H9 (cell line): ENCODE measurements at regions not wholly inside any gene's neighbourhood (a gene's known extent, or its start where the extent isn't known, plus 50 kb on each side); places are given as distances from the start of the nearest gene placed in this dataset.

Source experiments
- DNase-seq: peaks from one replicate; pipeline ENCODE4 v3.0.0-alpha.2; 2017
- H2AFZ ChIP-seq: one replicate; pipeline ENCODE4 v1.6.1; 2013; ENCODE audit warnings: mild to moderate bottlenecking, low read length, control low read depth, moderate library complexity
- H2AK5ac ChIP-seq: 2 replicates; pipeline ENCODE4 v1.6.1; 2013; ENCODE audit warnings: low read length, control low read depth, mixed read lengths; ENCODE audit not compliant: insufficient read length
- H2BK120ac ChIP-seq: one replicate; pipeline ENCODE4 v1.6.1; 2013; ENCODE audit warnings: low read depth, mild to moderate bottlenecking, low read length, control low read depth, inconsistent platforms; ENCODE audit not compliant: poor library complexity, severe bottlenecking
- H2BK12ac ChIP-seq: 2 replicates; pipeline ENCODE4 v1.6.1; 2013; ENCODE audit warnings: low read length, control low read depth, mixed read lengths, low read depth; ENCODE audit not compliant: insufficient read length
- H2BK15ac ChIP-seq: 2 replicates; pipeline ENCODE4 v1.6.1; 2013; ENCODE audit warnings: low read depth, low read length, control low read depth
- H2BK20ac ChIP-seq: one replicate; pipeline ENCODE4 v1.6.1; 2013; ENCODE audit warnings: low read depth, mild to moderate bottlenecking, low read length, control low read depth, inconsistent platforms; ENCODE audit not compliant: poor library complexity, severe bottlenecking
- H2BK5ac ChIP-seq: 2 replicates; pipeline ENCODE4 v1.6.1; 2013; ENCODE audit warnings: low read length, control low read depth, mixed read lengths; ENCODE audit not compliant: insufficient read length
- H3K14ac ChIP-seq: 2 replicates; pipeline ENCODE4 v1.6.1; 2013; ENCODE audit warnings: low read length, control low read depth; ENCODE audit not compliant: insufficient read depth
- H3K18ac ChIP-seq: 2 replicates; pipeline ENCODE4 v1.6.1; 2013; ENCODE audit warnings: low read depth, mild to moderate bottlenecking, mixed read lengths, low read length, control low read depth; ENCODE audit not compliant: insufficient read length
- H3K23ac ChIP-seq: 2 replicates; pipeline ENCODE4 v1.6.1; 2013; ENCODE audit warnings: low read length, control low read depth, mixed read lengths, low read depth; ENCODE audit not compliant: insufficient read length
- H3K23me2 ChIP-seq: 2 replicates; pipeline ENCODE4 v1.6.1; 2013; ENCODE audit warnings: low read depth, mild to moderate bottlenecking, mixed read lengths, low read length, control low read depth; ENCODE audit not compliant: insufficient read length, poor library complexity, severe bottlenecking
- H3K27ac ChIP-seq: 2 replicates; pipeline ENCODE4 v1.5.1; 2013; ENCODE audit warnings: low read length, control low read depth, mixed read lengths, low read depth; ENCODE audit not compliant: insufficient read length
- H3K27me3 ChIP-seq: 2 replicates; pipeline ENCODE4 v1.6.1; 2013; ENCODE audit warnings: low read length, control low read depth, inconsistent platforms; ENCODE audit not compliant: insufficient read depth
- H3K4ac ChIP-seq: 2 replicates; pipeline ENCODE4 v1.6.1; 2013; ENCODE audit warnings: low read depth, mild to moderate bottlenecking, control low read depth, inconsistent platforms, low read length, moderate library complexity
- H3K4me1 ChIP-seq: 2 replicates; pipeline ENCODE4 v1.6.1; 2013; ENCODE audit warnings: low read length, control low read depth, inconsistent platforms; ENCODE audit not compliant: insufficient read depth
- H3K4me2 ChIP-seq: 2 replicates; pipeline ENCODE4 v1.6.1; 2013; ENCODE audit warnings: low read length, control low read depth, mixed read lengths; ENCODE audit not compliant: insufficient read length, insufficient read depth
- H3K56ac ChIP-seq: 2 replicates; pipeline ENCODE4 v1.6.1; 2013; ENCODE audit warnings: low read depth, mild to moderate bottlenecking, mixed read lengths, low read length, control low read depth; ENCODE audit not compliant: insufficient read length
- H3K79me1 ChIP-seq: 2 replicates; pipeline ENCODE4 v1.6.1; 2013; ENCODE audit warnings: low read depth, mild to moderate bottlenecking, moderate library complexity, low read length, control low read depth, inconsistent platforms; ENCODE audit not compliant: insufficient read depth, poor library complexity, severe bottlenecking
- H3K79me2 ChIP-seq: 2 replicates; pipeline ENCODE4 v1.6.1; 2013; ENCODE audit warnings: low read length, control low read depth, inconsistent platforms; ENCODE audit not compliant: insufficient read depth
- H3K9ac ChIP-seq: 2 replicates; pipeline ENCODE4 v1.6.1; 2013; ENCODE audit warnings: low read length, control low read depth, mixed read lengths; ENCODE audit not compliant: insufficient read length; ENCODE audit errors: extremely low read depth
- H3K9me3 ChIP-seq: one replicate; pipeline ENCODE4 v1.6.1; 2013; ENCODE audit warnings: low read depth, low read length, inconsistent platforms; ENCODE audit not compliant: control insufficient read depth
- H3T11ph ChIP-seq: one replicate; pipeline ENCODE4 v1.6.1; 2013; ENCODE audit warnings: mild to moderate bottlenecking, low read length, control low read depth, inconsistent platforms
- H4K20me1 ChIP-seq: one replicate; pipeline ENCODE4 v1.6.1; 2013; ENCODE audit not compliant: control insufficient read depth, insufficient read length, insufficient read depth
- H4K5ac ChIP-seq: 2 replicates; pipeline ENCODE4 v1.6.1; 2013; ENCODE audit warnings: low read depth, mild to moderate bottlenecking, mixed read lengths, low read length, control low read depth; ENCODE audit not compliant: insufficient read length
- H4K8ac ChIP-seq: replicated peaks from 2 replicates; pipeline ENCODE4 v1.6.1; 2013; ENCODE audit warnings: low read length, control low read depth, mixed read lengths, low read depth; ENCODE audit not compliant: insufficient read length
- H4K91ac ChIP-seq: 2 replicates; pipeline ENCODE4 v1.6.1; 2013; ENCODE audit warnings: low read depth, mild to moderate bottlenecking, moderate library complexity, mixed read lengths, low read length, control low read depth; ENCODE audit not compliant: insufficient read length
- H3K27ac Mint-ChIP-seq, 3 experiments: 2 replicates in 2 of 3; 3 replicates in 1 of 3; pipeline ENCODE4 v1.8.0; 2020 to 2021; ENCODE audit warnings: mixed read lengths in 3 of 3, mild to moderate bottlenecking in 1 of 3, moderate library complexity in 1 of 3
- H3K27me3 Mint-ChIP-seq: 2 replicates; pipeline ENCODE4 v1.8.0; 2021; ENCODE audit warnings: low read depth, mild to moderate bottlenecking, moderate library complexity, mixed read lengths
- H3K36me3 Mint-ChIP-seq, 3 experiments: 2 replicates in 2 of 3; 3 replicates in 1 of 3; pipeline ENCODE4 v1.8.0; 2020 to 2021; ENCODE audit warnings: low read depth in 3 of 3, mixed read lengths in 3 of 3; ENCODE audit not compliant: insufficient read depth in 1 of 3
- H3K4me1 Mint-ChIP-seq, 2 experiments: 2 replicates each; pipeline ENCODE4 v1.8.0; 2020; ENCODE audit warnings: mixed read lengths in 2 of 2
- H3K4me3 Mint-ChIP-seq, 2 experiments: 2 replicates in 1 of 2; 3 replicates in 1 of 2; pipeline ENCODE4 v1.8.0; 2020 to 2021; ENCODE audit warnings: mild to moderate bottlenecking in 2 of 2, mixed read lengths in 2 of 2, moderate library complexity in 1 of 2
- H3K9me3 Mint-ChIP-seq, 2 experiments: 2 replicates in 1 of 2; 3 replicates in 1 of 2; pipeline ENCODE4 v1.8.0; 2020; ENCODE audit warnings: mild to moderate bottlenecking in 2 of 2, mixed read lengths in 2 of 2, moderate library complexity in 1 of 2
- CTCF ChIP-seq: fragments of 200-600 bp; sonication (generic); conservative IDR thresholded peaks from 3 replicates; pipeline ENCODE4 v1.8.0; 2021; ENCODE audit warnings: antibody characterized with exemption, mild to moderate bottlenecking
- WGBS: extraction: QIAGEN DNeasy Blood & Tissue Kit; methylation state at CpG from one replicate; pipeline ENCODE4 v1.1.7; 2013; ENCODE audit warnings: missing lambda C conversion rate, low lambda C conversion rate, mixed read lengths; ENCODE audit not compliant: insufficient read length; ENCODE audit errors: extremely low coverage; 5-methylcytosine and 5-hydroxymethylcytosine counted together

GRCh38 chrX:10841579-10841978 lies 221.2 kb upstream of the MID1 start:
- Histone ChIP-seq H3K4me2 (no peak overlapping the region), H4K20me1 (no peaks in the 10 kb centered on the region), H3K23ac (no peak overlapping the region), H4K5ac (no peak overlapping the region), H4K8ac (no peak overlapping the region), H3K14ac (no peak overlapping the region), H2AK5ac (no peak overlapping the region), H3K27ac (no peak overlapping the region), H3T11ph (no peak overlapping the region), H2AFZ (no peak overlapping the region), H4K91ac (no peak overlapping the region), H3K4me1 (no peaks in the 10 kb centered on the region), H3K23me2 (no peaks in the 10 kb centered on the region), H2BK15ac (no peak overlapping the region), H3K79me1 (no peaks in the 10 kb centered on the region), H3K27me3 (no peaks in the 10 kb centered on the region), H3K9me3 (no peaks in the 10 kb centered on the region), H3K9ac (no peak overlapping the region), H3K56ac (no peak overlapping the region), H2BK12ac (no peak overlapping the region), H3K79me2 (no peaks in the 10 kb centered on the region), H3K4ac (no peak overlapping the region), H2BK120ac (no peak overlapping the region), H2BK20ac (no peak overlapping the region), H2BK5ac (no peak overlapping the region), H3K18ac (no peak overlapping the region)
- WGBS: 100% methylated on average over 1 of the region's 4 CpGs
- H3K4me1 Mint-ChIP-seq: no peaks in the 10 kb centered on the region
- TF ChIP-seq CTCF: no peak
- H3K27ac Mint-ChIP-seq: no peak overlapping the region
- peaks cover 25 to 42% of the 10 kb centered on the region in 2 experiments for H3K9me3 Mint-ChIP-seq
- no peak overlapping the region; a peak in 1 of 5 replicates for H3K4me3 Mint-ChIP-seq
- no peaks in the 10 kb centered on the region for H3K27me3 Mint-ChIP-seq
- peaks cover 0 to 4% (median 0%) of the 10 kb centered on the region in 3 experiments; a peak in 1 of 7 replicates for H3K36me3 Mint-ChIP-seq
- DNase-seq: no peak
